HUES64 (cell line): ENCODE measurements at regions not wholly inside any gene's neighbourhood (a gene's known extent, or its start where the extent isn't known, plus 50 kb on each side); places are given as distances from the start of the nearest gene placed in this dataset.

Experiments used
- H3K27ac ChIP-seq: 2 replicates; pipeline ENCODE4 v1.7.0; 2013; ENCODE audit warnings: low read depth, low read length, inconsistent platforms
- H3K27me3 ChIP-seq: 2 replicates; pipeline ENCODE4 v1.6.1; 2013; ENCODE audit warnings: mild to moderate bottlenecking, low read length; ENCODE audit not compliant: insufficient read depth
- H3K36me3 ChIP-seq: 2 replicates; pipeline ENCODE4 v1.6.1; 2013; ENCODE audit warnings: mild to moderate bottlenecking, low read length; ENCODE audit not compliant: insufficient read depth
- H3K4me1 ChIP-seq: 2 replicates; pipeline ENCODE4 v1.6.1; 2013; ENCODE audit warnings: mild to moderate bottlenecking, low read length, moderate library complexity; ENCODE audit not compliant: insufficient read depth
- H3K4me3 ChIP-seq: 2 replicates; pipeline ENCODE4 v1.5.1; 2013; ENCODE audit warnings: mild to moderate bottlenecking, low read length, moderate library complexity
- H3K9ac ChIP-seq: 2 replicates; pipeline ENCODE4 v1.6.1; 2013; ENCODE audit warnings: mild to moderate bottlenecking, low read depth, low read length
- H3K9me3 ChIP-seq: 2 replicates; pipeline ENCODE4 v1.6.1; 2013; ENCODE audit warnings: low read depth, low read length; ENCODE audit not compliant: insufficient read depth
- WGBS: fragments of 150-250, 120-280 bp; methylation state at CpG from one replicate; pipeline ENCODE4 v1.1.7; 2013; ENCODE audit warnings: missing lambda C conversion rate; 5-methylcytosine and 5-hydroxymethylcytosine counted together

DNA sequence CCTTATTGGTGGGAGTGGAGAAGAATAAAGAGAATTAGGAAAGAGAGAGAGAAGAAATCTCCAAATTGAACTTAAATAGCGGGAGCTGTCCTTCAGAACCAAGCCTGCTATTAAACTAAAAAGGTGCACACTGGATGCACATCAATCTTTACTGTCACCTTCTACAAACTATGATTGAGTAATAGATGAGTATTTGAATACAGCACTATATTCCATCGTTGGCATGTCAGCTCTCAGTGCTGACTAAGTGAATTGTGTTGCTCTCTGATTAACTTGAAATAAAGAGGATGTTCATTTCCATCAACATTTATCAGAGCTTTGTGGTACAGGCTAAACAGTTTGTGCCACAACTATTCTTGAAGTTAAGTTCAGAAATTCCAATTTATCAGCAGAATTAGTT, 143.7 kb upstream of the PABPC4L start:
- 100% methylated on average over 1 of the region's 2 CpGs for WGBS

GRCh38 chr4:134343656-134344055, 142.1 kb upstream of the PABPC4L start:
- H3K9me3 ChIP-seq: no peaks in the 10 kb centered on the region
- no peak overlapping the region for H3K4me3 ChIP-seq
- H3K27me3 ChIP-seq: no peaks in the 10 kb centered on the region
- no peaks in the 10 kb centered on the region for H3K36me3 ChIP-seq
- H3K4me1 ChIP-seq: no peaks in the 10 kb centered on the region
- H3K9ac ChIP-seq: no peak overlapping the region
- 95% methylated on average over 4 of the region's 5 CpGs for WGBS
- no peak overlapping the region for H3K27ac ChIP-seq

More for the DNA sequence above, 143.7 kb upstream of the PABPC4L start:
- Histone ChIP-seq H3K4me1 (no peaks in the 10 kb centered on the region), H3K36me3 (no peaks in the 10 kb centered on the region), H3K4me3 (no peak overlapping the region), H3K27ac (no peak overlapping the region), H3K9ac (no peak overlapping the region), H3K27me3 (no peaks in the 10 kb centered on the region), H3K9me3 (no peaks in the 10 kb centered on the region)

GRCh38 chr4:134343081-134343480, 141.5 kb upstream of the PABPC4L start:
- no peaks in the 10 kb centered on the region for H3K36me3 ChIP-seq
- H3K4me1 ChIP-seq: no peaks in the 10 kb centered on the region
- no peak overlapping the region for H3K4me3 ChIP-seq
- no peaks in the 10 kb centered on the region for H3K9me3 ChIP-seq
- WGBS: 0% methylated on average over 1 of the region's 2 CpGs
- no peak overlapping the region for H3K27ac ChIP-seq
- no peaks in the 10 kb centered on the region for H3K27me3 ChIP-seq
- H3K9ac ChIP-seq: no peak overlapping the region

DNA sequence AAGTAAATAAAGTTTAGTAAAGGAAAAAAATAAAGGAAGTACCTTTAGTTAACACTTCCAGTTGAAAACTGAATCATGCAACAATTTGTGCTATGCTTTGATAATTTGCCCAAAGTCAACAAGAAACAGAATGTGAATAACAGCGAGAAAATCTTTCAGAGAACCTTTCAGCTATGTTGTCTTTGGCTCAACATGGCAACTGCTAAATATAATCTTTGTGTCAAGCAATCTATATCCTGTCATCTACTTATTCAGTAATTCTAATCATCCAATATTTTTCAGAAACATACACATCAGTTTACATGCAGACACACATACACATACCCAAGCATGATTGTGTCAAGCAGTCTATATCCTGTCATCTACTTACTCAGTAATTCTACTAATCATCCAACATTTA, 136.0 kb upstream of the PABPC4L start:
- WGBS: 93% methylated on average over 1 of the region's 1 CpG
- Histone ChIP-seq H3K36me3 (no peaks in the 10 kb centered on the region), H3K4me1 (no peaks in the 10 kb centered on the region), H3K4me3 (no peak overlapping the region), H3K9ac (no peak overlapping the region), H3K9me3 (no peaks in the 10 kb centered on the region), H3K27ac (no peak overlapping the region), H3K27me3 (no peaks in the 10 kb centered on the region)

DNA sequence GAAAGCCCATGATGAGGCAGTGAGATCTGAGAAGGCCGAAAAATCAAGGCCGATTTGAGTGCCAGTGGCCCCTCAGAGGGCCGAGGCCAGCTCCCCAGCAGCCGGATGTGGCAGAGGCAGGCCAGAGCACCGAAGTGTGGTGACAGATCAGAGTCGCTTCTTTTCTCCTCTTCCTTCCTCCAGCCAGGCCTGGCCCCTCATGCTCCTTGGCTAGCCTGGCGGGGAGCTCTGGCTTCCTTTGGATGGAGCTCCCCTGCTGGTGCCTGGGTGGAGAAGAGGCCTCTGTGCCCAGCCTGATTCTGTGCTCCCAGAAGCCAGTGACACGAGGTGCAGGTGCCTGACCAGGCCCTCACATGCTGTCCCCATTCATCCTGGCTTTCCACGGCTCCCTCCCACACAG, 127.2 kb upstream of the PABPC4L start:
- Histone ChIP-seq H3K4me3 (no peak overlapping the region), H3K27ac (no peak overlapping the region)
- 93% methylated on average over 9 of the region's 9 CpGs for WGBS

GRCh38 chr4:134327274-134328122, 125.9 kb upstream of the PABPC4L start:
- Histone ChIP-seq H3K9ac (no peak overlapping the region), H3K27me3 (no peaks in the 10 kb centered on the region), H3K4me3 (no peak overlapping the region), H3K27ac (no peak overlapping the region), H3K4me1 (no peaks in the 10 kb centered on the region), H3K9me3 (0 out of 2 replicates have a peak, but pooled peaks cover 3% of the 10 kb centered on the region), H3K36me3 (no peaks in the 10 kb centered on the region)
- 95% methylated on average over 41 of the region's 41 CpGs for WGBS

More for the DNA sequence above, 127.2 kb upstream of the PABPC4L start:
- H3K9me3 ChIP-seq: 0 out of 2 replicates have a peak, but pooled peaks cover 3% of the 10 kb centered on the region
- H3K9ac ChIP-seq: no peak overlapping the region
- no peaks in the 10 kb centered on the region for H3K4me1 ChIP-seq
- no peaks in the 10 kb centered on the region for H3K27me3 ChIP-seq
- no peaks in the 10 kb centered on the region for H3K36me3 ChIP-seq

GRCh38 chr4:134326866-134327265, 125.3 kb upstream of the PABPC4L start:
- WGBS: 96% methylated on average over 16 of the region's 16 CpGs
- Histone ChIP-seq H3K4me3 (no peak overlapping the region), H3K27ac (no peak overlapping the region), H3K27me3 (no peaks in the 10 kb centered on the region), H3K36me3 (no peaks in the 10 kb centered on the region), H3K4me1 (no peaks in the 10 kb centered on the region), H3K9ac (no peak overlapping the region), H3K9me3 (0 out of 2 replicates have a peak, but pooled peaks cover 3% of the 10 kb centered on the region)

DNA sequence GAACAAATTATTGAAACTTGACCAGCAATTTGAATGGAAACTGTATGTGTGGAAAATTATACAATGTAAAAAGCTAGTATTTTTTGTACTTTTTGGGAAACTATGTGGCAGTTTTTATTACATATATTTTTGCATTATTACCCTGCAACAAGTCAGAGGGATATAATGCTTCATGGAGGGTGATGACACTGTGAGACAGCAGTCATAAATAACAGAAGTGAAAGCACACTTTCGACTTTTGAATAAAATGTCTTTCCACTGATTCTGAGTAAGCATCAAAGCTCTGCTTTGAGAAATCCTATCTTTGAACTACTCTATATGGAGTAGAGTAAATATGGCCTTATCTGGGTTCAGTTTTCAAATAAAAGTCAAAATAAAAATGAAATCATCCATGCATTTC, 122.6 kb upstream of the PABPC4L start:
- WGBS: 93% methylated on average over 1 of the region's 1 CpG
- H3K4me1 ChIP-seq: no peaks in the 10 kb centered on the region

DNA sequence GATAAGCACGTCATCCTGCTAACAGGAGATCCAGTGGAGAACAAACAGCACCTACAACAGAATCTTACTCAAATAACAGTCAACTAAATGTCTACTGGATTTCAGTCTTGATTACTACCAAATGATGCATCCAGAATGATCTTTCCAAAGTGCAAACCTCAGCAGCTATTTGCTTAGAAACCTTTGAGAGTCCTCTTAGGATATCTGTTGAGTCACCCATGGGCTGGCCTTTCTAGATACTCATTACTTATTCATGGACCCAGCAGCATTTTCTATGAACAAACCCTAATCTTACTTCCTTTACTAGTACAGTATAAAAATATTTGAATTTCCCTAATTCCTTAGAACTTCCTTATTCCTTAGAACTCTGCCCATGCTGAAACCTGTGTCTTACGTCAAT, 118.5 kb upstream of the PABPC4L start:
- Histone ChIP-seq H3K27me3 (no peaks in the 10 kb centered on the region), H3K27ac (no peak overlapping the region), H3K36me3 (no peaks in the 10 kb centered on the region), H3K4me1 (no peaks in the 10 kb centered on the region), H3K9ac (no peak overlapping the region), H3K4me3 (no peak overlapping the region), H3K9me3 (no peaks in the 10 kb centered on the region)
- 47% methylated on average over 2 of the region's 2 CpGs for WGBS

More for the DNA sequence above, 122.6 kb upstream of the PABPC4L start:
- no peaks in the 10 kb centered on the region for H3K27me3 ChIP-seq
- H3K4me3 ChIP-seq: no peak overlapping the region
- H3K9me3 ChIP-seq: 0 out of 2 replicates have a peak, but pooled peaks cover 3% of the 10 kb centered on the region
- H3K9ac ChIP-seq: no peak overlapping the region
- H3K36me3 ChIP-seq: no peaks in the 10 kb centered on the region
- H3K27ac ChIP-seq: no peak overlapping the region

DNA sequence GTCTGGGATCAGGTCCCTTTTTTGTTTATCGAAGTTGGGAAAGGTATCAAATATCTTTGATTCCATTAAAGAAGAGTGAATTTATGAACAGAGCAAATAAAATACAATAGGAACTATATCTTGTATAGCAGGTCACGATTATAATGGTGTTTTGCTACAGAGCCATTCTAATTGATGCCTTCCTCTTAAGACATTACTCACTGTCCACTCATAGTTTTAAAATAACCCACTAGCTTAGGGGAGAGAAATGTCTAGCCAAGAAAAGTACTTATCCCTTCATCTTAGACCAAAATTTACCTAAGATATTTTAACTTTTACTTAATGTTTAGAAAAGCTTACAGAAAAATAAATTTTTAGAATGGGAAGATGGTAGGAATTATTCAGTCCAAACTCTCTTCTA, 112.0 kb upstream of the PABPC4L start:
- no peaks in the 10 kb centered on the region for H3K36me3 ChIP-seq
- no peak overlapping the region for H3K9ac ChIP-seq
- no peaks in the 10 kb centered on the region for H3K9me3 ChIP-seq
- WGBS: 94% methylated on average over 2 of the region's 2 CpGs
- no peak overlapping the region for H3K4me3 ChIP-seq
- H3K27ac ChIP-seq: no peak overlapping the region
- H3K27me3 ChIP-seq: no peaks in the 10 kb centered on the region
- no peaks in the 10 kb centered on the region for H3K4me1 ChIP-seq

GRCh38 chr4:134309715-134310114, 108.1 kb upstream of the PABPC4L start:
- no peaks in the 10 kb centered on the region for H3K4me1 ChIP-seq
- no peaks in the 10 kb centered on the region for H3K27me3 ChIP-seq
- no peak overlapping the region for H3K4me3 ChIP-seq
- 96% methylated on average over 2 of the region's 2 CpGs for WGBS
- no peaks in the 10 kb centered on the region for H3K9me3 ChIP-seq
- no peak overlapping the region for H3K9ac ChIP-seq
- no peak overlapping the region for H3K27ac ChIP-seq
- no peaks in the 10 kb centered on the region for H3K36me3 ChIP-seq
